ENCODE measurements at regions not wholly inside any gene's neighbourhood (a gene's known extent, or its start where the extent isn't known, plus 50 kb on each side); places are given as distances from the start of the nearest gene placed in this dataset.
A peak's percentile ranks its signal among the peaks of the same experiment; 100 is the strongest.

DNA sequence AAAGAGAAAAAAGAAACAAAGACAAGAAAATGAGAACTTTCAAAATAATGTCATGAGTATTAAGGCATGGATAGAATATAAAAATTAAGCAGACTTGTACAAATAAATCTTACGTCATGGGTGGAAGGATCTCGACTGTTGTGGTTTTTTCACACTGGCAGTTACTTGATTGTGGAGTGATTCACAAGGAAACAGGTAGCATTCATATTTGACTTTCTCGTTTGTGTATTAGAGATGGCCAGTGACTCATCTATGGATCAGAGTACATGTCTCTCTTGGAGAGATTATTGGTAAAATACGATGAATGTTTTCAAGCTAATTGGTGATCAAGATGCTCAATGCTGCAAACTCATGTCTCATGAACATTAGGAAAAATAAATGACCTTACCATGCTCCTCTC, 564.3 kb downstream of the GATA3 start:
- TF ChIP-seq, protein P1, sequence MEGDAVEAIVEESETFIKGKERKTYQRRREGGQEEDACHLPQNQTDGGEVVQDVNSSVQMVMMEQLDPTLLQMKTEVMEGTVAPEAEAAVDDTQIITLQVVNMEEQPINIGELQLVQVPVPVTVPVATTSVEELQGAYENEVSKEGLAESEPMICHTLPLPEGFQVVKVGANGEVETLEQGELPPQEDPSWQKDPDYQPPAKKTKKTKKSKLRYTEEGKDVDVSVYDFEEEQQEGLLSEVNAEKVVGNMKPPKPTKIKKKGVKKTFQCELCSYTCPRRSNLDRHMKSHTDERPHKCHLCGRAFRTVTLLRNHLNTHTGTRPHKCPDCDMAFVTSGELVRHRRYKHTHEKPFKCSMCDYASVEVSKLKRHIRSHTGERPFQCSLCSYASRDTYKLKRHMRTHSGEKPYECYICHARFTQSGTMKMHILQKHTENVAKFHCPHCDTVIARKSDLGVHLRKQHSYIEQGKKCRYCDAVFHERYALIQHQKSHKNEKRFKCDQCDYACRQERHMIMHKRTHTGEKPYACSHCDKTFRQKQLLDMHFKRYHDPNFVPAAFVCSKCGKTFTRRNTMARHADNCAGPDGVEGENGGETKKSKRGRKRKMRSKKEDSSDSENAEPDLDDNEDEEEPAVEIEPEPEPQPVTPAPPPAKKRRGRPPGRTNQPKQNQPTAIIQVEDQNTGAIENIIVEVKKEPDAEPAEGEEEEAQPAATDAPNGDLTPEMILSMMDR (IDR thresholded peaks at IDR 0.05; ENCODE audit: low read depth, low read length): no peak
- no peak for DNase-seq
- H3K9me3 ChIP-seq: no peaks in the 10 kb centered on the region
- H3K4me1 ChIP-seq: no peaks in the 10 kb centered on the region
- H3K4me3 ChIP-seq (ENCODE audit: low read depth, low read length): no peak overlapping the region
- no peaks in the 10 kb centered on the region for H3K27me3 ChIP-seq
- no peaks in the 10 kb centered on the region for H3K36me3 ChIP-seq

DNA sequence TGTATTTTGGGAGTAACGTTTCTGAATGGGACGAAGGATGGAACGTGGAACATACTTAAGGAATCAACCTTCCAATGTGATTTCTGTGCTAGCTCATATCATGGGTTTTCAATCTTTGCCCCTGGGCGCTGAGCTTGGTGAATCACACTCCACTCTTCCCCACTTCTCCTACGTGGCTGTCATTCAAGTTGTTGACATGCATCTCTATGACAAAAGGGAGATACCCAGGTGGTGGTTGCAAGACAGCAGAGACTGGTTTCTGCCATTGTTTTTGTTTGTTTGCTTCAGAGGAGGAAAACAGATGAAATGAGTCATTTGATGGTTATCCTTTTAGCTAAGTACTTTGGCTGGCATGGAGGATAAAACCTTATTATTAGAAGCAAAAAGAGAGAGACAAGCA, 573.9 kb downstream of the GATA3 start:
- TF ChIP-seq, protein P1 (IDR thresholded peaks at IDR 0.05; ENCODE audit: low read depth, low read length): no peak
- Histone ChIP-seq H3K9me3 (no peaks in the 10 kb centered on the region), H3K27me3 (no peaks in the 10 kb centered on the region), H3K4me3 (ENCODE audit: low read depth, low read length) (no peak overlapping the region), H3K4me1 (peaks cover 5% of the 10 kb centered on the region), H3K36me3 (no peaks in the 10 kb centered on the region)
- DNase-seq: peak; percentile 68

DNA sequence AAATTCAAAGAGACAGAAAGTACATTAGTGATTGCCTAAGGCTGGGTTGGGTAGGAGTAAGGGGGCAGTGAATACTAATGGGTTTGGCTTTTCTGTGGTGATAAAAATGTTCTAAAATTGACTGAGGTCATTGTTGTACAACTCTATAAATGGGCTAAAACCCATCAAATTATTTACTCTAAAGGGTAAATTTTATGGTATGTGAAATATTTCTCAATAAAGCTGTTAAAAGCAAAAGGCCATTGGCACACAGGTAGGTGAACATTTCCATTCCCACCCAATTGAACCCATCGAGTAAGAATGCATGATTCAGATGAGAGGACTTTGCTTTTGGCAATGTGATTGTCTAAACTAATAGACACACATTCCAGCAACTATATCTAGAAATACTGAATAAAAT, 579.4 kb downstream of the GATA3 start:
- no peaks in the 10 kb centered on the region for H3K27me3 ChIP-seq
- TF ChIP-seq, protein P1 (IDR thresholded peaks at IDR 0.05; ENCODE audit: low read depth, low read length): no peak
- no peak for DNase-seq
- H3K4me3 ChIP-seq (ENCODE audit: low read depth, low read length): no peak overlapping the region
- H3K4me1 ChIP-seq: peaks cover 17% of the 10 kb centered on the region
- no peaks in the 10 kb centered on the region for H3K36me3 ChIP-seq
- H3K9me3 ChIP-seq: no peaks in the 10 kb centered on the region

DNA sequence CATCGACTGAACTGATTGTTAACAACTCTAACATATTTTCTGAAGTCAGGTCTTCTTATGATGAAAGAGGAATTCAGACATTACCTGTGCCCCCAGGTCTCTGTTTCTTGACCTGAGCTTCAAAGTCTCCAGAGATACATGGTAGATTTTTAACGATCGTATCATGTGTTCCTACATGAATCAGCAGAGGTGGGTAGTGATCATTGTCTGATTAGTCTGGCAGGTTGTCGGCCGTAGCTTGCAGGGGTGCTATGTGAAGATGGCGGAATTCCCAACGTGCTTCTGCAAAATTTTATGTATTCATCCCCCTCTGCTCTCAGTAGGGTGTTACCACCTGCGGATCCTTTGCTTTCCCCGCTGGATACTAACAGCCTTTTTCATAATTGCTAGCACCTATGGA, 581.9 kb downstream of the GATA3 start:
- Histone ChIP-seq H3K36me3 (no peaks in the 10 kb centered on the region), H3K9me3 (no peaks in the 10 kb centered on the region), H3K4me1 (peaks cover 29% of the 10 kb centered on the region), H3K27me3 (no peaks in the 10 kb centered on the region), H3K4me3 (ENCODE audit: low read depth, low read length) (no peak overlapping the region)
- DNase-seq: no peak
- TF ChIP-seq, protein P1 (IDR thresholded peaks at IDR 0.05; ENCODE audit: low read depth, low read length): no peak

DNA sequence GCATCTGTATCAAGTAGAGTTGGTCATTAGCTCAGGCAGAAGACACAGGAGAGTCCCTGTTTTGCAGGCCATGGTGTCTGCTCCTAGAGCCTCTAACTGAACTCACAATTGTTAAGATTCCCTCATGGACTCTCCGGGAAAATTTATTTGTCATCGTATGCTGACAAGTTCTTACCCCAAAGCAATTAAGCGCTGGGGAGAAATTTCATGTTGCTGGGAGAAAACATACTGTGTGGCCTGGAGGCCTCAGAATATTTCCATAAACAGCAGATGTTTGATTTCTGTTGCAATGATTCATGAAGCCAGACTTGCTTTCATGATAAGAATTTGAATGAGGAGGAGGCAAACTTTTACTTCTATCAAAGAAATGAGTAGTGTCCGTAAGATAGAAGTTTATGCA, 583.2 kb downstream of the GATA3 start:
- no peaks in the 10 kb centered on the region for H3K27me3 ChIP-seq
- TF ChIP-seq, protein P1 (IDR thresholded peaks at IDR 0.05; ENCODE audit: low read depth, low read length): no peak
- peaks cover 34% of the 10 kb centered on the region for H3K4me1 ChIP-seq
- H3K36me3 ChIP-seq: no peaks in the 10 kb centered on the region
- H3K4me3 ChIP-seq (ENCODE audit: low read depth, low read length): no peak overlapping the region
- DNase-seq: peak; percentile 53
- no peaks in the 10 kb centered on the region for H3K9me3 ChIP-seq

DNA sequence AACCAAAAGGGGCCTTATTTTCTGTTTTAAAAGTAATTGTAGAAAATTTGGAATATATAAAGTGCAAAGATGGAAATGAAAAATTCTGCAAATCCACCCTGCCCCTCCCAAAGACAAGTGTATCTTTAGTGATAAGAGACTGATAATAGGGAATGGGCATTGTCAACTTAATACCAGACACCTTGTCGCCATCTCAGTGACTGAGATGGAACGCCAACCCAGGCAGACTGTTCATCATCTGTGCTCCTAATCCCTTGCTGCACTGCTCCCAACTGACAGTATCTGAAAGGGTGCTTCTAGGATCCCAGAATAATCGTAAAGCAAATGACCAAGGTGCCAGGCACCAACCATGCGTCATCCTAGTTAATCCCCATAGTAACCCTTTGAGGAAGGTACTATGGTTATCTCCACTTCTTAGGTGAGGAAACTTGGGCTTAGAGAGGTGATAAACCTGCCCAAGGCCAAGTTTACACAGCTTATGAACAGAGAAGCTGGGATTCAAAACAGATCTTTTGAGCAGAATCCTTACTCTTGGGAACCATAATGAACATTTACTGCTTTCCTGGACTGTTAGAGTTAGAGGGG, 583.7 kb downstream of the GATA3 start:
- no peaks in the 10 kb centered on the region for H3K36me3 ChIP-seq
- H3K4me1 ChIP-seq: peaks cover 34% of the 10 kb centered on the region
- TF ChIP-seq, protein P1 (IDR thresholded peaks at IDR 0.05; ENCODE audit: low read depth, low read length): no peak
- no peaks in the 10 kb centered on the region for H3K9me3 ChIP-seq
- DNase-seq: peak; percentile 72
- H3K27me3 ChIP-seq: no peaks in the 10 kb centered on the region
- no peak overlapping the region for H3K4me3 ChIP-seq (ENCODE audit: low read depth, low read length)
